ENCODE measurements at regions not wholly inside any gene's neighbourhood (a gene's known extent, or its start where the extent isn't known, plus 50 kb on each side); places are given as distances from the start of the nearest gene placed in this dataset.

DNA sequence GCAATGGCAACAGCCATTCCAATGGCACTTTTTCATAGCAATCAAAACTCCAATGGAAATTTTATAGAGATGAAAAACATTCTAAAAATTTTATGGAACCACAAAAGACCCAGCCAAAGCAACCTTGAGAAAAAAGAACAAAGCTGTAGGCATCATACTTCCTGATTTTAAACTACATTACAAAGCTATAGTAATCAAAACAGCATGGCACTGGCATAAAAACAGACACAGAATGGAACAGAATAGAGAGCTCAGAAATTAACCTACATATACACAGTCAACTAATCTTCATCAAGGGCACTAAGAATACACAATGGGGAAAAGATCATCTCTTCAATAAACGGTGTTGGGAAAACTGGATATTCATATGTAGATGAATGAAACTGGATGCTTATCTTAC is 401.5 kb downstream of the NPHP4 start:
- Histone ChIP-seq H3K36me3 (no peaks in the 10 kb centered on the region), H3K4me1 (no peaks in the 10 kb centered on the region), H3K9me3 (peaks cover 0 to 7% (median 2%) of the 10 kb centered on the region in 4 donors), H3K27me3 (no peaks in the 10 kb centered on the region), H3K4me3 (no peak overlapping the region), H3K27ac (no peak overlapping the region)
- no peak for DNase-seq
- intact Hi-C loops (cut with DNase I): no loop called here
- 33% methylated on average over 1 of the region's 1 CpG for WGBS (ENCODE audit: insufficient coverage, low coverage, low lambda C conversion rate, missing lambda C conversion rate)
- ATAC-seq: no peak
- TF ChIP-seq, protein P1, sequence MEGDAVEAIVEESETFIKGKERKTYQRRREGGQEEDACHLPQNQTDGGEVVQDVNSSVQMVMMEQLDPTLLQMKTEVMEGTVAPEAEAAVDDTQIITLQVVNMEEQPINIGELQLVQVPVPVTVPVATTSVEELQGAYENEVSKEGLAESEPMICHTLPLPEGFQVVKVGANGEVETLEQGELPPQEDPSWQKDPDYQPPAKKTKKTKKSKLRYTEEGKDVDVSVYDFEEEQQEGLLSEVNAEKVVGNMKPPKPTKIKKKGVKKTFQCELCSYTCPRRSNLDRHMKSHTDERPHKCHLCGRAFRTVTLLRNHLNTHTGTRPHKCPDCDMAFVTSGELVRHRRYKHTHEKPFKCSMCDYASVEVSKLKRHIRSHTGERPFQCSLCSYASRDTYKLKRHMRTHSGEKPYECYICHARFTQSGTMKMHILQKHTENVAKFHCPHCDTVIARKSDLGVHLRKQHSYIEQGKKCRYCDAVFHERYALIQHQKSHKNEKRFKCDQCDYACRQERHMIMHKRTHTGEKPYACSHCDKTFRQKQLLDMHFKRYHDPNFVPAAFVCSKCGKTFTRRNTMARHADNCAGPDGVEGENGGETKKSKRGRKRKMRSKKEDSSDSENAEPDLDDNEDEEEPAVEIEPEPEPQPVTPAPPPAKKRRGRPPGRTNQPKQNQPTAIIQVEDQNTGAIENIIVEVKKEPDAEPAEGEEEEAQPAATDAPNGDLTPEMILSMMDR (IDR thresholded peaks at IDR 0.05): no peak
- TF ChIP-seq POLR2A (IDR thresholded peaks at IDR 0.05): no peak

DNA sequence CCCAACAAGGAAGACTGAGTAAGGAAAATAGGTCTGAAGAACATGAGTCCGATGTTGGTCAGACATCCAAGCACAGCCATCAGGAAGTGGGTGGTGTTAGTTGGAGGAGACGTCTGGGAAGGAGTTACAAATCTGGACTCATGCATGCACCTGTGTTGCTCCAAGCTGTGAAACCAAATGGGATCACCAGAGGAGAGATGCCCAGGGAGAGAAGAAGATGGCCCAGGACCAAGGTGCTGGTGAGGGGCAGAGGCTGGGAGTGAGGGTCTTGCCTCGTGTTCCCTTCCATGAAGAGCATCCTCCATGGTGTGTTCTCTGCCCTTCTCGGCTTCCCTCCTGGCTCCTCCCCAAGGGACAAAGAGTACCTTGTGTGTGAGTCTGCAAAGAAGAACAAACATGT is 405.6 kb downstream of the NPHP4 start:
- Histone ChIP-seq H3K27me3 (no peaks in the 10 kb centered on the region), H3K9me3 (peaks cover 0 to 7% (median 2%) of the 10 kb centered on the region in 4 donors), H3K4me1 (no peaks in the 10 kb centered on the region), H3K4me3 (no peak overlapping the region), H3K36me3 (no peaks in the 10 kb centered on the region), H3K27ac (no peak overlapping the region)
- no peak for ATAC-seq
- no peak for DNase-seq
- TF ChIP-seq, protein P1 (IDR thresholded peaks at IDR 0.05): no peak
- no peak for TF ChIP-seq POLR2A (IDR thresholded peaks at IDR 0.05)
- intact Hi-C loops (cut with DNase I): no loop called here
- WGBS (ENCODE audit: insufficient coverage, low coverage, low lambda C conversion rate, missing lambda C conversion rate): 63% methylated on average over 3 of the region's 4 CpGs

DNA sequence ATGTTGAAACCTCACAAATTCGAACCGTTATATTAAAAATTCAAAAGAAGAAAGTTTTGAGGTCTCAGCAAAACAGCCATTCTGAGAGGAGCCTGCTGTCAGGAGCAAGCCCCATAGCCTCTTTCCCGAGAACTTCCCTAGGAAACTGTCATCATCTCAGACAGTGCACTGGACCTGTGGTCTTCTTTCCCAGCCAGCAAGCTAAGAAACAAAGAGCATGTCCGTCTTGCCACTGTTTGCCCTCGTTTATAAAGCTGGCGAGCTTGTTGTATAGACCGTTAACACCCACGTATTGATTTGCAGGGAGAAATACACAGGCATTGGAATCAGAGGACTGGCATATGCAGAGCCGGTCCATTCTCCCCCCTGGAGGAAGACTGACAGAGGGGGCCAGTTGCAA is 407.0 kb downstream of the NPHP4 start:
- H3K27ac ChIP-seq: no peak overlapping the region
- no peaks in the 10 kb centered on the region for H3K9me3 ChIP-seq
- no peak for ATAC-seq
- H3K4me1 ChIP-seq: no peaks in the 10 kb centered on the region
- no peak for TF ChIP-seq POLR2A (IDR thresholded peaks at IDR 0.05)
- TF ChIP-seq, protein P1 (IDR thresholded peaks at IDR 0.05): no peak
- H3K36me3 ChIP-seq: no peaks in the 10 kb centered on the region
- intact Hi-C loops (cut with DNase I): no loop called here
- no peaks in the 10 kb centered on the region for H3K27me3 ChIP-seq
- 53% methylated on average over 9 of the region's 9 CpGs for WGBS (ENCODE audit: insufficient coverage, low coverage, low lambda C conversion rate, missing lambda C conversion rate)
- no peak overlapping the region for H3K4me3 ChIP-seq
- no peak for DNase-seq

DNA sequence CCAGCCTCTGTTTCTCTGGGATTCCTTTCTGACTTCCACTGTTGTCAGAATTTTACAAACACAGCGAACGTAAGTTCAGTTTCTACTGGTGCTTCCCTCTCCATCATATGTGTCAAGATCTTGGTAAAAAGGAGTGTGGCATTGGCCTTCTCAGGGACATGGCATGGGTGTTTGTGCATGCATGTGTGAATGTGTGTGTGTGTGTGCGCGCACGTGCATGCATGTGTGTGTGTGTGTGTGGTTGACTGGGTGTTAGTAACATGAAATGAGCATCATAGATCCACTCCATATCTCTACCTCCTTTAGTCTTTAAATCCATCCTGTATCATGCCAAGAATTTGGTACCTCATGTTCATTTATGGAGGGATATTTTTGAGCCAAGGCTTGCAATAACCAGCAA is 411.3 kb downstream of the NPHP4 start:
- WGBS (ENCODE audit: insufficient coverage, low coverage, low lambda C conversion rate, missing lambda C conversion rate): 79% methylated on average over 5 of the region's 5 CpGs
- no peaks in the 10 kb centered on the region for H3K36me3 ChIP-seq
- H3K4me3 ChIP-seq: no peak overlapping the region
- TF ChIP-seq, protein P1 (IDR thresholded peaks at IDR 0.05): no peak
- TF ChIP-seq POLR2A (IDR thresholded peaks at IDR 0.05): no peak
- ATAC-seq (no peak), DNase-seq (no peak)
- intact Hi-C loops (cut with DNase I): no loop called here
- H3K4me1 ChIP-seq: no peaks in the 10 kb centered on the region
- no peaks in the 10 kb centered on the region for H3K9me3 ChIP-seq
- no peak overlapping the region for H3K27ac ChIP-seq
- no peaks in the 10 kb centered on the region for H3K27me3 ChIP-seq

DNA sequence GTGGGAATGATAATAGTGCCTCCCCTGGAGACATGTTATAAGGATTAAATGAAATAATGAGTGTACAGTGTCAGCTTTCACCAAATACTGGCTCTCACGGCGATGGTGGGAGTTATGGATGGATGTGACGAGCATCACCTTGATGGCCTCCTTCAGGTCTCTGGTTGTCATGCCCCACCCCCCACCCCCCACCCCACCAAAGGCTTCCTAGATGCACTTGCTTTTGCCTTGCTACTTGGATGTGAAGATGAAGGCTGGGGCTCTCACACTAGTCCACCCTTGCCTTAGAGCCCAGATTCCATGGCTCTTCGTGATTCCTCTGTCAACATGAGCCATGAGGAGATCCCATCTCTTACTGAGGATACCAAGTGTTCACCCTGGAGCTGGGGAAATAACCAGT is 412.3 kb downstream of the NPHP4 start:
- intact Hi-C loops (cut with DNase I): no loop called here
- Histone ChIP-seq H3K27me3 (no peaks in the 10 kb centered on the region), H3K4me3 (no peak overlapping the region), H3K27ac (no peak overlapping the region), H3K9me3 (no peaks in the 10 kb centered on the region), H3K4me1 (no peaks in the 10 kb centered on the region), H3K36me3 (no peaks in the 10 kb centered on the region)
- ATAC-seq (no peak), DNase-seq (no peak)
- TF ChIP-seq, protein P1 (IDR thresholded peaks at IDR 0.05): no peak
- no peak for TF ChIP-seq POLR2A (IDR thresholded peaks at IDR 0.05)
- WGBS (ENCODE audit: insufficient coverage, low coverage, low lambda C conversion rate, missing lambda C conversion rate): no CpG with 5 or more reads among the region's 4 CpGs

All from right lobe of liver (tissue), 6 donors.